ENCODE measurements at regions not wholly inside any gene's neighbourhood (a gene's known extent, or its start where the extent isn't known, plus 50 kb on each side); places are given as distances from the start of the nearest gene placed in this dataset.

GRCh38 chr1:48093696-48094528, 96.7 kb upstream of the TRABD2B start:
- no peak overlapping the region for H2BK15ac ChIP-seq (ENCODE audit: low read depth, low read length)
- dilution Hi-C loops (cut with HindIII; ENCODE audit: low sequenced_read_pairs, unreplicated experiment) (no loop called here), in situ Hi-C loops (cut with MboI; ENCODE audit: low sequenced_read_pairs) (no loop called here), intact Hi-C loops (cut with micrococcal nuclease) (no loop called here)
- WGBS, 2 experiments (ENCODE audit: extremely low coverage in 2 of 2, insufficient read length in 1 of 2), result 57% methylated on average over 9 of the region's 24 CpGs; no CpG with 5 or more reads in 1 of the 2 experiments
- no peaks in the 10 kb centered on the region for H3K9me1 ChIP-seq (ENCODE audit: insufficient read depth, low read length)
- no peak overlapping the region for H3K23ac ChIP-seq (ENCODE audit: low read depth, low read length)
- POLR2A ChIA-PET (ENCODE audit: unreplicated experiment), result no interaction called here
- no peak overlapping the region for H2BK20ac ChIP-seq (ENCODE audit: low read depth, low read length)
- H3K18ac ChIP-seq (ENCODE audit: low read depth, low read length), result no peak overlapping the region
- H2AK5ac ChIP-seq (ENCODE audit: low read depth, low read length), result no peak overlapping the region
- no peaks in the 10 kb centered on the region for H3K9me3 ChIP-seq (ENCODE audit: control insufficient read depth, insufficient read depth, low read length)
- H3K27ac ChIP-seq (ENCODE audit: insufficient read depth, low read length), result no peak overlapping the region
- H3K4ac ChIP-seq (ENCODE audit: low read depth, low read length), result no peak overlapping the region
- H4K5ac ChIP-seq (ENCODE audit: low read depth, low read length), result no peak overlapping the region
- BruUV-seq (replicated peaks), result no TSS peak
- H2AK9ac ChIP-seq (replicated peaks; ENCODE audit: low read depth, low read length, poor library complexity), result no peak overlapping the region
- DNase-seq, result peak; percentile 18
- no peaks in the 10 kb centered on the region for H4K20me1 ChIP-seq (ENCODE audit: insufficient read depth, low read length)
- no peak overlapping the region for H4K91ac ChIP-seq (ENCODE audit: insufficient read depth, low read depth, low read length)
- H3K56ac ChIP-seq (ENCODE audit: extremely low read depth, insufficient read depth, low read length), result no peak overlapping the region
- no peaks in the 10 kb centered on the region for H3K27me3 ChIP-seq (ENCODE audit: control insufficient read depth, insufficient read depth, low read length)
- H3K4me3 ChIP-seq (ENCODE audit: insufficient read depth, low read depth, low read length), result no peak overlapping the region
- no peak overlapping the region for H3K4me2 ChIP-seq (ENCODE audit: low read depth, low read length)
- no peaks in the 10 kb centered on the region for H3K36me3 ChIP-seq (ENCODE audit: control insufficient read depth, insufficient read depth, low read length)
- H2AFZ ChIP-seq (replicated peaks; ENCODE audit: low read length, poor library complexity), result no peak overlapping the region
- no peak overlapping the region for H4K8ac ChIP-seq (ENCODE audit: low read depth in 2 of 2, low read length in 2 of 2)
- H2BK120ac ChIP-seq (ENCODE audit: low read depth, low read length), result no peak overlapping the region
- no peak overlapping the region for H3K14ac ChIP-seq (replicated peaks; ENCODE audit: low read depth, low read length)
- H2BK5ac ChIP-seq (ENCODE audit: low read depth, low read length, poor library complexity, severe bottlenecking), result no peak overlapping the region
- CTCF ChIA-PET, result no interaction called here
- H3K4me1 ChIP-seq (ENCODE audit: control insufficient read depth, insufficient read depth, low read length), result no peaks in the 10 kb centered on the region
- H3K79me1 ChIP-seq (ENCODE audit: low read depth in 1 of 2, low read length in 2 of 2), result no peaks in the 10 kb centered on the region
- no peak overlapping the region for H3K9ac ChIP-seq (ENCODE audit: low read depth, low read length)
- no peak for ATAC-seq (ENCODE audit: low read depth)
- no peak for TF ChIP-seq MAZ (IDR thresholded peaks at IDR 0.05; ENCODE audit: borderline replicate concordance, low read depth, low read length)
- no peak for TF ChIP-seq CEBPB (IDR thresholded peaks at IDR 0.05; ENCODE audit: low read depth, low read length)
- TF ChIP-seq RCOR1 (IDR thresholded peaks at IDR 0.05; ENCODE audit: insufficient replicate concordance, low read length), result no peak
- TF ChIP-seq RFX5 (IDR thresholded peaks at IDR 0.05; ENCODE audit: low read depth, low read length), result no peak
- TF ChIP-seq, protein P1, sequence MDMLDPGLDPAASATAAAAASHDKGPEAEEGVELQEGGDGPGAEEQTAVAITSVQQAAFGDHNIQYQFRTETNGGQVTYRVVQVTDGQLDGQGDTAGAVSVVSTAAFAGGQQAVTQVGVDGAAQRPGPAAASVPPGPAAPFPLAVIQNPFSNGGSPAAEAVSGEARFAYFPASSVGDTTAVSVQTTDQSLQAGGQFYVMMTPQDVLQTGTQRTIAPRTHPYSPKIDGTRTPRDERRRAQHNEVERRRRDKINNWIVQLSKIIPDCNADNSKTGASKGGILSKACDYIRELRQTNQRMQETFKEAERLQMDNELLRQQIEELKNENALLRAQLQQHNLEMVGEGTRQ (IDR thresholded peaks at IDR 0.05; ENCODE audit: low read depth, low read length), result no peak
- no peak for TF ChIP-seq FOS (IDR thresholded peaks at IDR 0.05; ENCODE audit: low read depth, low read length)
- TF ChIP-seq, protein P2, sequence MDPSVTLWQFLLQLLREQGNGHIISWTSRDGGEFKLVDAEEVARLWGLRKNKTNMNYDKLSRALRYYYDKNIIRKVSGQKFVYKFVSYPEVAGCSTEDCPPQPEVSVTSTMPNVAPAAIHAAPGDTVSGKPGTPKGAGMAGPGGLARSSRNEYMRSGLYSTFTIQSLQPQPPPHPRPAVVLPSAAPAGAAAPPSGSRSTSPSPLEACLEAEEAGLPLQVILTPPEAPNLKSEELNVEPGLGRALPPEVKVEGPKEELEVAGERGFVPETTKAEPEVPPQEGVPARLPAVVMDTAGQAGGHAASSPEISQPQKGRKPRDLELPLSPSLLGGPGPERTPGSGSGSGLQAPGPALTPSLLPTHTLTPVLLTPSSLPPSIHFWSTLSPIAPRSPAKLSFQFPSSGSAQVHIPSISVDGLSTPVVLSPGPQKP (IDR thresholded peaks at IDR 0.05; ENCODE audit: borderline replicate concordance, low read depth, low read length), result no peak
- TF ChIP-seq SMC3 (IDR thresholded peaks at IDR 0.05; ENCODE audit: low read depth, low read length), result 0 out of 2 replicates have a peak, but pooled peaks have one; percentile 23
- no peak for TF ChIP-seq MAFK (IDR thresholded peaks at IDR 0.05; ENCODE audit: low read depth, low read length)
- TF ChIP-seq POLR2A (IDR thresholded peaks at IDR 0.05; ENCODE audit: low read depth, low read length), result no peak
- no peak for TF ChIP-seq CHD1 (IDR thresholded peaks at IDR 0.05; ENCODE audit: low read depth, low read length)
- no peak for TF ChIP-seq NFE2L2 (IDR thresholded peaks at IDR 0.05; ENCODE audit: low read depth, low read length)
- no peak for TF ChIP-seq BHLHE40 (IDR thresholded peaks at IDR 0.05; ENCODE audit: low read depth, low read length)
- peak; percentile 23; the same call in 1 of the 2 replicates for TF ChIP-seq RAD21 (IDR thresholded peaks at IDR 0.05; ENCODE audit: low read length)
- TF ChIP-seq MXI1 (IDR thresholded peaks at IDR 0.05; ENCODE audit: borderline replicate concordance, low read depth, low read length), result no peak

Data from IMR-90 (cell line).